ENCODE measurements at regions not wholly inside any gene's neighbourhood (a gene's known extent, or its start where the extent isn't known, plus 50 kb on each side); places are given as distances from the start of the nearest gene placed in this dataset.

DNA sequence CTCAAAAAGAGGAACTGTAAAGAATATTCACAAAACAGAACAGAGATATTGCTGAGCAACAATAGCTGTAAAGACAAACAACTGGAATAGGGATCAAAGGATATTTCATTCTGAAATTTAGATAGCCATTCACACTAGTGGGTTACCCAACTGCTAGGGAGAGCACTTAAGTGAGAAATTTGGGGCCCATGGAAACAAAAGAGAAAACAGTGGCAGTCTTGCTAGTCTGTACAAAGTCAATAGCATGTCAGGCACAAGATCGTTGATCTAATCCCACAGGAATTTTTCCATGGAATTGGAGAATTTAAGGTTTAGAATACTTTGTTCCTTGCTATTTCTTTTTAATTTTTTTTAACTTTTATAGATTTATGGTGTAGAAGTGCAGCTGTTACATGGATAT, 467.0 kb downstream of the PCDH18 start:
- DNase-seq, result no peak

DNA sequence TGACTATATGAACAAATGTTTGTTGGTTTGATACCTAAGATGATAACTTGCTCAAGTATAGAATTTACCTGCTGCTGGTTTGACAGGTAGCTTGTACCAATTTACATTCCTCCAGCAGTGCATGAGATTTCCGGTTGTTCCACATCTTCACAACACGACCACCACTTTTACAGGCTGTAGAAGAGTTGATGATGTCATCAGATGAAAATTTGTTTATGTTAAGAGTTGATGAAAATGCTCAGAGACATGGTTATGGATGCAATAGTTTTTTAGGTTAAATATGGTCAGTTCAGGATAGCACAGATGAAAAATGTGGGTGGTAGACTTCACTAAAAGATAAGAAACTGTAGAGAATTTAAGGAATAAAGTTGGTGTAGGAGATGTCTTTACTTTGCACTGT, 468.3 kb downstream of the PCDH18 start:
- no peak for DNase-seq

DNA sequence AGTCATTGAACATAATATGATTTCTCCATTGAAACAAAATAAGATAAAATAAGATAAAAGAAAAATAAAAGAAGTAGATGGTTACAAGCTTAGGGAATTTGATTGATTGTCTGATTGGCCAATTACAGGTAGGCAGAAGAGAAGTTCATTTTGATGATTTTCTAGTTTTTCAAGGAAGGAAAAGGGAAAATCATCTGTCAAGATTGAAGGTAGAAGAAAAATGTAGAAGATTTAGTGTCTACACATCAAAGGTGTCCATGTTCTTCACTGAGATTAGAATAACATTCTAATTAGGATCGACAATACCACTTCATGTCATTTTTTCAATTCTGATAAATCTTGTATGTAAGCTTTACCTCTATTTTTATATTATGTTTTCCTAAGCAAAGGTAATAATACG, 489.1 kb downstream of the PCDH18 start:
- no peak for DNase-seq

DNA sequence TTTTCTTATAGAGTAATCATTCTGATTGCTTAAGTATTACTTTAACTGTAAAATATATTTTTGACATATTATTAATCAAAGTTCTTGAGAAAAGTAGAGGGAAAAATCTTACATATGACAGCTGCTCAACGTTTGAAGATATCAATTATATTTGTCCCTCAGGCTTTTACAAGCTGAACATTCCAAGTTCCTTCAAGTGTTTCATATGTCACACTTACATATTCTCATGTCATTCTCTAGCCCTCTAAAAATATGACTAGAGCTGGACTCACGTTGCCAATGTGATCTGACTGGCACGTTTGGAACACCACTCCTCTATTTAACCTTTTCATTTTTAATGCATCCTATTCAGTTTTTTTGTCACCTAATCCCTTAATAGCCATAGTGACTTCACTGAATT, 492.9 kb downstream of the PCDH18 start:
- DNase-seq, result no peak

DNA sequence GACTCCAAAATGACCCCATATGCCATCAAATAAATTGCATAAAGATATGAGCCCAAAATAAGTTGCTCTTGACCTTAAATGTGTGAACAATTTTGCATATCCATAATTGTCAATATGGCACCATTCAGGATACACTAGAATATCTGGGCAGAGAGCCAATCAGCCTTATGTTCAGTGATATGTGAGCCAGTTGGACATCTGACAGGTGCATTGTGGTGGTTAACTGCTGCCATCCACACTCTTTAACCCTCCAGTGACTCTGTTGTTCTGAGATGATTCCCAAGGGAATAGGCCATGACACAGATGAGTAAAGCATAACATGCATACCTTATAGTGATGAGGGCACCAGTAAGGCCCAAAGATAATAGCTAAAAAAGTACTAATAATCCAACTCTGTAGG, 500.1 kb downstream of the PCDH18 start:
- peak; percentile 55 for DNase-seq

DNA sequence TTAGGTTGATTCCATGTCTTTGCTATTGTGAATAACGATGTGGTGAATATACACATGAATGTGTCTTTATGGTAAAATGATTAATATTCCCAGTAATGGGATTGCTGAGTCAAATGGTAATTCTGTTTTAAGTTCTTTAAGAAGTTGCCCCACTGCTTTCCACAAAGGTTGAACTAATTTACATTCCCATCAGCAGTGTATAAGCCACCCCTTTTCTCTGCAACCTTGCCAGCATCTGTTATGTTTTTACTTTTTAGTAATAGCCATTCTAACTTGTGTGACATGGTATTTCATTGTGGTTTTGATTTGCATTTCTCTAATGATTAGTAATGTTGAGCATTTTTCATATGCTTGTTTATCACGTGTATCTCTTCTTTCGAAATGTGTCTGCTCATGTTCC, 503.3 kb downstream of the PCDH18 start:
- DNase-seq, result no peak

DNA sequence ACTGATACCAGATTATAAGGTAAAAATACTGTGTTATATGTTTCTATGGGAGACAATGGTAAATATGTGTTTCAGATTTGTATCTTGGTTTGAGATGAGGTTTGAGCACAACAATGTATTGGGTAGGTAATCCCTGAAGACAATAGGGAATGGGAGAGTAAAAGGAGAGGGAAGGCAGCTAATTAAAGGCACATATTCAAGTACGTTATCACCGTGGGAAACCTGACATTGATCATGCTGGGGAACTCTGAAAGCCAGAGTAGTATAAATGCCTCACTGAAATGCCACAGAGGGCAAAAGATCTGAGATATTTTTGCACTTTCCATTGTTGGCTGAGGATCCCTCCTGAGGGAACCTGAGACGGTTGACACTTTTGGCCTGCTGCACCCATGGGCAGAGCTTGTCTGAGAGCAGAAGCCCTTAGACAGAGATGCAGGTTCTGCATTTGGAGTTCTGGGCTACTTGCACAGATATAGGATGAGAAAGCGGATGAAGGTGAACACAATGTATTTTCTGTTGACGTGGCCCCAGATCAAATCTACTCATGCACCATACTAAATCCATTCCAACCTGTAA, 506.7 kb downstream of the PCDH18 start:
- DNase-seq, result no peak

DNA sequence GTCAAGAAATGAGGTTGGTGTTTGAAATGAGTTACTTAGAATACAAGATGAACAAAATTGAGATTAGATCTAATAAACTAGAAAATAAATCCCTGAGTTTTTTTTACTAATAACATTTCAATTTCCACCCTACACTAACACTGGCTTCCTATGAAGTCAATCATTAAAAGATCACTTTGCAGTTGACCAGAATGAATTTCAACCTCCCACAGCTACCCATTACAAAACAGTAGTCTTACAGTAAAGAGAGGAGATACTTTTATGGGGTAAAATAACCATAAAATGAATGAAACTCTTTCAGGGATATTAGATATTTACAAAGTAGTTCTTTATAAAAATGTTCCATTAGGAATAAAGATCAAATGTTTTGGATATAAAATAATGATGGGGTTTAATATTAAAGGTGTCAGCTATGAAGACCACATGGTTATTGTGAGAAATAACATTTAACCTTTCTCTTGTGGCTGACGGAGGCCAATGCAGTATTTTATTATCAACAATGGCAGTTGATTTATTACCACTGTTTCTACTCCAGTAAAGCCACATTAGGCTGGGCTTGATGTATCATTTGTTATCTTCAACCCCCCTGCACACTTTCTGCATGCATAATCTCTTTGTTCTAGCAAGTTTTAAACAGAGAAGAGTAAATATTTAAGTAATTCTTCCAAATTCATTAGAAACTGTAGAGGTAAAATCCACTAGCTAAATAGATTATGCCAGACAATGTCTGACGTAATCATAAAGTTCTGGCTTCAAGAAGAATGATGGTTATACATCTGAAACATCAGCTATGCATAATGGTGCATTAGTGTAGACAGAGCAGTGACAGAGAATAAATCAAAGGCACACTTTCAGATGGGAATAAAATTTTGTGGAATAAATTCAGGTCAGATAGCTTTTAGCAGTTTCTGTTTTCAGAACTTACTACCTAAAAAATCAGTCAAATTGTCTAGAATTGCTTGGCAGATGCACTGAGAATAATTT, 516.6 kb downstream of the PCDH18 start:
- no peak for DNase-seq

DNA sequence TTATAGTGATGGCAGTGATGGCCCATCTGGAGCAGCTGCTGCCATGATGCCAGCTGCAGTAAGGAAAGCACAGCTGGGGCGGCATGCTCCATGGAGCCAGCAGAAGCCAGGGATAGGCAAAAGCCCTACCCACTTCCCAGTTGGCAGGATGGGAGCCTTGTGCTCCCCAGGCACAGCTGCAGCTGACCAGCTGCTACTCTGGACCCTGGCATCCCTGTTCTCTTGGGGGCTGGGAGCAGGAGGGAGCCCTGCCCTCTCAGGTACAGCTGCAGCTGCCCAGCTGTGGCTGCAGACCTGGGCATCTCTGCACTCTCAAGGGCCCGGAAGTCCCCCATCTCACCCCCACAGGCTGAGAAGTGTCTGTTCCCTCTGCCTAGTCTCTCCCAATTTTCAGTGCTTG, 531.9 kb downstream of the PCDH18 start:
- no peak for DNase-seq

DNA sequence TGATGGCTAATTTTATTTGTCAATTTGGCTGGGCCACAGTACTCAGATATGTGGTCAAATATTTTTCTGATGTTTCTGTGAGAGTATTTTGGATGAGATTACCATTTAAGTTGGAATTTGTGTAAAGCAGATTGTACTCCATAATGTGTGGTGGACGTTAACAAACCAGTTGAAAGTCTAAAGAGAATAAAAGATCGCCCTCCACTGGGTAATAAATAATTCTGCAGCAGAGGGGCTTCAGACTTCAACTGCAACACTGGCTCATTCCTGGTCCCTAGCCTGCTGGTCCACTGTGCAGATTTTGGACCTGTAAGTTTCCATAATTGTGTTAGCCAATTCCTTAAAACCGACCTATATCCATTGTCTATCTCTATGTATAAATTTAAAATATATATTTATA, 540.3 kb downstream of the PCDH18 start:
- DNase-seq, result no peak

DNA sequence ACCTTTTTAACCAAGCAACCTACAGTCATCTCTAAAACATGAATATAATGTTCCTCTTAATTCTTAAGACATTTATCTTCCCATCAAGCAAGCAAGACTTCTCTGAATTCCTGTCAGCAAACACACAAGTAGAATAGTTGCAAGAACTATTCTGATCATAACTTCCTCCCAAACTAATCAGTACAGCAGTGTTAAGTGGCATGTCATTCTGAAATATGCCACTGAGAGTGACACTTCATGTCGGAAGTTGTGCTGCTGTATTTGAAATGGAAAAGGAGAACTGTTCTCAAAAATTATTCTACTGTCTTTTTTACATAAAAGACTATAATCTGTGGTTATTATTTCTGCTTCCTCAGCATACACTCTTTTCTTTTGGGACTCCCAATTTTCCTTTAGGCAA, 546.6 kb downstream of the PCDH18 start:
- no peak for DNase-seq

DNA sequence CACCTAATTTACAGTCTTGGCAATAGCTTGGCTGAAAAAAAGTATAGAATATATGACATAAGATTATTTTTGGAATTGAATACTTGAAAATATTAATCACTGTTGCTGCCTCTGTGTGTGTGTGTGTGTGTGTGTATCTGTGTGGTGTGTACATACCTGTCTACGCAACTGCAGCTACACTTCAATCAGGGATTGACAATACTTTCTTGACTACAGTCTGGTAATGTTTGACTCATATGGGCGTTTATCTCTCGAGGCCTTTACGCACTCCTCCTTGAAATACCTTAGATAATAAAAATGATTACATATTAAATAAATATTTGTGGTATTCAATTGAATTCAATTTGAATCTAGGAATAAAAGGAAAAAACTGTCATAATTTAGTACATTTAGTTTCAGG, 565.2 kb downstream of the PCDH18 start:
- no peak for DNase-seq

DNA sequence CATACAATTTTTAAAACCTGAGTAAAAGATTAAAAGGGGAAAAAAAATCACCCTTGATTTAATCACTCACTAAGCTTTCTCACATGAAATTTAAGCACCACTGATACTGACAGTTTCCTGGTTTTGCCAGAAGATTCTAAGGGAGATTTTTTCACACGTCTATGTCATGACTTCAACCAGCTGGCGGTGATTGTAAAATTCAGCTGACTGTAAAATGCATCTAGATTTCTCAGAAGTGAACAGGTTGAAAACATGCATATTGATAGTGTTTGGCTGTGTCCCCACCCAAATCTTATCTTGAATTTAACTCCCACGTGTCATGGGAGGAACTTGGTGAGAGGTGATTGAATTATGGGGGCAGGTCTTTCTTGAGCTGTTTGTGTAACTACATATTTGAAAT, 566.8 kb downstream of the PCDH18 start:
- no peak for DNase-seq

DNA sequence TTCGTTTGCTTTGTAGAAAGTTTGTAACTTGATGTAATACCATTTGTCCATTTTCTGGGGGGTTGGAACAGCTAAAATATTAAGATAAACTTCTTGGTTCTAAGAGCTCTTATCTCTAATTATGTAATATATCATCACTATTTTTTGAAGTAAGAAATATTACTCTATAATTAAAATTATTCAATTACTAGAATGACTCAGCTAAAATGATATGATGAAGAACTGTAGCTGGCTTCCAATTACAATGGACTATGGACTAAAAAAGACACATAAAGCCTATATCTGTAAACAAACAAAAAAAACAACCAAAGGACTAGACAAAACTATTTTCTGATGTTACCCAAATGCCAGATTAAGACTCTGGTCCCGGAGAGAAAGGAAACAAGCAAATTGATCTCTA, 569.4 kb downstream of the PCDH18 start:
- DNase-seq, result no peak

DNA sequence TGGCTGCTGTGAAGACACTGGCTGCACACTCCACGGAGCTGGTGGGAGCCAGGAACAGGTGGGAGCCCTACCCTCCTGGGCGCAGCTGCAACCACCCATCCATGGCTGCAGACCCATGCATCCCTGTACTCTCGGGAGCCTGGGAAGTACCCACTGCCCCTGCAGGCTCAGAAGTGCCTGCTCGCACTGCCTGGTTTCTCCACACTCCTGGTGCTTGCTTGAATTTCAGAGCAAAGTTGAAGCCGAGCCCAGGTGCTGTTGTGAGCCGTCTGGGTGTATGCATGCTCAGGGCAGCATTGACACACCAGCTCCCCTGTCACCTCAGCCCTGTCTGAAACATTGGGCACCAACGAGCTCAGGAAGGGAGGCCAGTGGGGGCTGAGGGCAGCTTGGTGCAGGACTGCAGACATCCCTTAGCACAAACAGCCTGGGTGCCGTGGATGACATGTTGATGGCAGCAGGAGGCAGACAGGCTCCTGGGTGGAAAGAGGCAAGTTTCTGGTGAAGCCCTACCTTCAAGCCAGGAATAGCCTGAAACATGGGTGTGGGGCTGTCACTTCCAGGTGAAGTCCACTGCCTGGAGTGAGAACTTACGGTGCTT, 585.9 kb downstream of the PCDH18 start:
- no peak for DNase-seq

DNA sequence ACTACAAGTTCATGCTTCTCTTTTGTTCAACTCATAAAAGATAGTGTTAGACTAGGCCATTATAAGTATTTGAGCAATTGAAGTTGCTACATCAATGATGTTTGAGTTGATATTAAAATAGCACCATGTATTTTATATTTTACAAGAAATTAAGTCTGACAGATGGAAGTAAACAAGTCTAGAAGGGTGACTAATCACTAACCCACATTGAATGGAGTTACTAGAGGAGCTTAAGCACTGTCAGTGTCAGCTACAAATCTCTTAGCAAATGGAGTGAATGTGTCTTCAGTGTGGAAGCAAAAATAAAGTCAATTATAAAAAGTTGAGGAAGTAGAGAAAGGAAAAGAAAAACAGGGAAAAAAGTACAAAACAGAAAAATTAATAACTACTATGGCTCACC, 592.5 kb downstream of the PCDH18 start:
- DNase-seq, result no peak

DNA sequence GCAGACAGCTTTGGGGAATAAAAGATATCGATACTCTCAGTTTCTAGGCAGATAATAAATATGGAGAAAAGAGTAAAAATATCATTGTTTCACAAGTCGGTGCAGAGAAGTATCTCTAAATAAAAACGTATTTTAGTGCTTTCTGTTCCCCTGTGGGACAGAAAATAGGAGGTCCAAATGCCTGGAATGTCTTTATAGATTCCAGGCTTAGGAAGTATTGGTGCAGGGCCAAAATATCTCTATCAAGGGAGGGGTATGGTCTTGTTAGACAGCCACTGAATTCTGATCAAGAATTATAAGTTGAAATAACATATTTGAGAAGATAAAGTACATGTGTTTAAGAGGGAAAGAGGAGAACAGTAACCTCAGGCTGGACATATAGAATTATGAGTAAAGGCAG, 596.4 kb downstream of the PCDH18 start:
- no peak for DNase-seq

DNA sequence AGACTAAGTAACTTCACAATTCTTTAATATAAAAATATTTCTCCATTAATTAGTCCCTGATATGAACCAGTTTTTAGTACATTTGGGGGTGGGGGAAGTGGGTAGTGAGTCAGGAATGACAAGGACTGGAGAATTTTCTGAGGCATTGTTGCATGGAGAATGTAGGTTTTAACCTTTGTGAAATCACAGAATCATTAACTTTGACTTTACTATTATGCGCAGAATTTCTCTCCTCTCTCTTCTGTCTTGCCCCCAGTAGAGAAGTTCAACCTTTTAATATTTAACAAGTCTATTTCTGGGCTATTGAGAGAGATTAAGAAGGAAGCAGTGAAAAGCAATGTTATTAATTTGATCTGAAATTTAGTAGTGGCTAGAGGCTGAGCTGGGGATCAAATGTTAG, 597.0 kb downstream of the PCDH18 start:
- DNase-seq, result no peak

DNA sequence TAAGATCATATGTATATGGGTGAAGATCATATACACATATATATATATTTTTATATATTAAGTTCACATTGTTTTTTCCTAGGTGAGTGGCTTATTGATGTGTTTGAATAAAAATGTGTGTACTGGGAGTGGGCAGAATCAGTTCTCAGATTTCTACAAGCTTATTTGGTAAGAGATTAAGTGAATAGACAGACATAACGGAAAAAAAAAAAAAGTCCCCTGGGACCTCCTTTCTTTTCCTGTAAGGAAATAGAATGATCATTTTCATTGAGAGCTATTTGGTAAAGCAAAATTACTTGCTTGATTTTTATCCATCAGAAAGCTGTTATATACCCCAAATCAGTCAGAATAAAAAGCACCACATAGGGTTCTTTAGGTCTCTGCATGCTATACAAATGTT, 597.7 kb downstream of the PCDH18 start:
- DNase-seq, result no peak

DNA sequence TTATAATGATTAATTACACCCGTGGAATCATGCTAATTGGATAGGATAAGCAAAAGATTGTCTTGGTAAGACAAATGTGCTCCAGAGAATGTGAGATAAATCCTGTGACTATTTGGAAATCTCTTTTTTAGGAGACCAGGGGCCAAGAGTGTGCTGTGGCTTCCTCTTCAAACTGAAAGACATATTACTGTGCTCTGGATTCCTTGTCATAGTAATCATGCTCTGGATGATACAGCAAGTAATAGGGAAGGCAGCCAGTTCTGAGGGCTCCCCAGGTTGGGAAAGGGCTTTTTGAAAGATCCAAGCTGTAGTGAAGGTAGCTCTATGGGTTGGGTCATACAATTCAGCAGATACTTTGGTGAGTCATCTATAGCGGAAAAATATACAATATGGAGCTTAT, 600.5 kb downstream of the PCDH18 start:
- DNase-seq, result no peak

DNA sequence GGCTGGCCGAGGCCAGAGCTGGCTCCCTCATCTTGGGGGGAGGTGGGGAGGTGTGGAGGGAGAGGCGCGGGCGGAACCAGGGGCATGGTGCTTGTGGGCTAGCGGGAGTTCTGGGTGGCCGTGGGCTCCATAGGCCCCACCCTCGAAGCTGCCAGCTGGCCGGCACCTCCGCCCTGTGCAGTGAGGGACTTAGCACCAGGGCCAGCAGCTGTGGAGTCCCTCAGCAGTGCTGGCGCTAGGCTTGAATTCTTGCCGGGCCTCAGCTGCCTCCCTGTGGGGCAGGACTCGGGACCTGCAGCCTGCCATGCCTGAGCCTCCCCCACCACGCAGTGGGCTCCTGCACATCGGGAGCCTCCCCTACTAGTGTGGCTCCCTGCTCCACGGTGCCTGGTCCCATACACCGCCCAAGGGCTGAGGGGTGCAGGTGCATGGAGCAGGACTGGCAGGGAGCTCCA, 603.3 kb downstream of the PCDH18 start:
- no peak for DNase-seq

DNA sequence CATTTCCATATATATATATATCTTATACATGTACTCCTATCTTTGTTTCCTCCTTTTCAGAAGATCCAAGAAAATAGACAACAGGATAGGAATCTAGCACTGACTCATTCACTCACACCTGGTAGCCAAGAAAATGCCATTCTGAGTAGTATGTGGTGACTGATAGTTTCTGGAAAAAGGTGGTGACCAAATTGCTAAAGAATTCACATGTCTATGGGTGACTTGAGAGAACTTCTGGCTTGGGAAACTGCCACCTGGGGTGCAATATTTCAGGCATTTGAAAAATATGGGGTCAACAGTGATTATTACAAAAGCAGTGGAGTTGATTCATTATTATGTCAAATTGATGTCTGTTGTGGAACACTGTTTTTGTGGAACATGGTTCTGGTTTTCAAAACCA, 605.1 kb downstream of the PCDH18 start:
- no peak for DNase-seq

DNA sequence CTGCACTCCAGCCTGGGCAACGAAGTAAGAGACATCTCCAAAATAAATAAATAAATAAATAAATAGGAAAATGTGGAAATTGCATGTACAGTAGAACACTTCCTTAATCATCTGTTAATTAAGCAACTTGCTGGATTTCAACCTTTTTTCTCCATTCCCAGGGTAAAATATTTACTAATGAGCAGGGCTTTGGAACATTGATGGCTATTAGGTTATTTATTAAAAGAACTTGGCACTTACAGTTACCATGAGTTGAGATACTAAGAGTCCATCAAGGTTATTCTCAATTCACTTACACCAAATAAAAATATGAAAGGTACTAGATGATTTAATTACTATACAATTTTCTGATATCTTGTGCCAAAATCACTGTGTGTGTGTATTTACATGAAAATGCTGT, 607.1 kb downstream of the PCDH18 start:
- DNase-seq, result no peak

DNA sequence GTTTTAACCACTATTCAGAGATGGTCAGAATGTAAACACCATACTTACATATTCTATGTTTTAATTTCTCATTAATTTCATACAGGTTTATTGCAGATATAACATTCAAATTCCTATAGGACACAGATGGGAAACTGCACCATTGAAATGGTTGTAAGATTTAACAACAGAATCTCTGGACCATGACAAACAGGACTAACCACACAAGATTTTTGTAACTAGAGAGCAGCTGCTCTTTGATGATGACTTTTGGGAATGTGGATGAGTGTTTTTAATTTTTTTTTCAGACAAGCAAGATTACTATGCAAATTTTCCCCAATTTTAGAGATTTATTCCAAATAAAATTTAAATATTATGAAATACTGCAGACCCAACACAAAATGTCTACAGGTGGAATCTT, 610.2 kb downstream of the PCDH18 start:
- DNase-seq, result no peak
